Frontal cortex (tissue), 3 donors: ENCODE measurements at regions not wholly inside any gene's neighbourhood (a gene's known extent, or its start where the extent isn't known, plus 50 kb on each side); places are given as distances from the start of the nearest gene placed in this dataset.

Source experiments
- DNase-seq, 2 donors: peaks; one replicate each; pipeline ENCODE4 v3.0.0; 2012; ENCODE audit warnings: low spot score in 2 of 2
- FAIRE-seq: peaks from 2 replicates; lab custom pipeline; 2012; peaks lifted over from hg19 to GRCh38; lab: Jason Lieb, UNC
- donor health status: control.
- donor health status: control.
- donor health status: control.

DNA sequence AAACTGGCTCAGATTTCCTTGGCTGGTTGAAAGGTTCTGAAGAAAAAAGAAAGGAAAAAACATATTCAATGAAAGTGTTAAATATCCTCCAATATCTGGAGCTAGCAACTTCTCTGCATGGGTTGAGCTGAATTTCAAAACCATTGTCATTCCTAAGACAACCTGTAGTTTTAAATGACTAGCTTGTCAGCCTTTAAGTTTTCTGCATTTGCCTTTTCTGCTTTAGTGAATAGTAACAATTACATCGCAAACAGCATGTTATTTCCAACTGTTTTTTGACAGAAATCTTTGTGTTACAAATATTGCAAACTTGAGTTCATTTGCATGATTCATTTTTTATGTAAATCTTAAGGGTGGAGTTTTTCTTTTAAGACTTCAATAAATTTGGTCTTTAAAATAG, 852.3 kb upstream of the CELF2 start:
- no peak for FAIRE-seq
- DNase-seq, result no peak

DNA sequence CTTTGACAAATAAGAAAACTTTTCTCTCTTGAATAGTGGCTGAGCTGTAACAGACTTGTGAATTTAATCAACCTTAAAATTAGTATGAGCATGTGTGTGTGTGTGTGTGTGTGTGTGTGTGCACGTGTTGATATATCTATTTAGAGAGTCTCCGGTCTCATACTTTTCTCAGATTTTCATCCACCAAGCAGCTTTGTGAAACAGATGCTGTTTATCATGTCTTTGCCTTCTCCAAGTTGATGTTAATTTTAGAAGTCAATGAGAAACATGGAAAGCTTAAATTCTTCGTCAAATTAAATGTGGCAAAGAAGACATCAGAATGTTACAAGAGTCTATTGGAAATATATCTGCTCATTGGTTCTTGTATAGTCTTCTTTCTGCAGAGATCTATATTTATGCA, 839.2 kb upstream of the CELF2 start:
- no peak for DNase-seq
- FAIRE-seq, result no peak

DNA sequence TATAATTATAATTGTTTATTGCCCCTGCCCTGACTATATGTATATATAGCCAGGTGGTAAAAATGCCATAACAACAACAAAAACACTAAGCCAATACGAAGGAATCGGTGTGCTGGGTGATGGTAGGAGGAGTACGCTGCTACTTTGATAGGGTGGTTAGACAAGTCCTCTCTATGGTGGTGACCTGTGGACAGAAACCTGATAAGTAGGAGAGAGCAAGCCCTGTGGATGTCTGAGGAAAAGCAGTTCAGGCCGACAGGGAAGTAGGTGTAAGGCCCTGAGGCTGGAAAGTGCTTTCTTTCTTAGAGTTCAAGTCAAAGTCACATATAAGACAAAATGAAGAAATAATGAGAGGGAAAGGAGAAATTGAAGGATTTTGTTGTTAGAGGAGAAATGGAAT, 823.8 kb upstream of the CELF2 start:
- no peak for FAIRE-seq
- no peak for DNase-seq

DNA sequence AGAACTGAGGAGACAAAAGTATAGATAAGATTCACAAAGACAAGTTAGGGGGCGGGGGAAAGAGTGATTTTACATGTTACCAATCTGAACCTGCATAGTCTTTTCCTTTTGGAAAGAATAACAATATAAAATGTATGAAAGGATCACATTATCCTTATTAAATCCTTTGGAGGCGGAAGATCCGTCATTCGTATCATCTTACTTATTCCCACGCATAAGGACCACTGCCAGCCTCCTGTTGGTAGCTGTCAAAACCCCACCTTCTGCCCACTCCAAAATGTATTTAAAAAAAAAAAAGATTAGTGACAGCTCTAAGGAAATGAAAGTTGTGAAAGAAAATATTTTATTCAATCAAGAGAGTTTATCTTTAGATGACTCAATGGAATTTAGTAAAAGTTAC, 821.0 kb upstream of the CELF2 start:
- DNase-seq (no peak), FAIRE-seq (no peak)

DNA sequence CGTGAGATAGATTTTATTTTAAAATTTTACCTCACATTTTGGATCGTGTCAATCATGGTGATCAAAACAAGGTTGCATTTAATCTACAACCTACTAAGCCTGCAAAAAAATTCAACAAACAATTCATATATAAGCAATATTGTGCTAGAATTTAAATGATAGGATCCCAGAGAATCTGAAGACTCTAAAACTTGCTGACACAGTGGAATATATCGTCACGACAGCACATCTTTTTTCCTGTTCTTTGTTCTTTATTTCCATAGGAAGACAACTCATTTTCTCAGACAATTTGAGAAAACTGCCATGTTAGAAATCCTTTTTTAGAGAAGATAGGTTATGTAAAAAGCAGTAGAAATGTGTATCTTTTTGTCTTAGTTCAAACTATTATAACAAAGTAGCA, 820.2 kb upstream of the CELF2 start:
- FAIRE-seq (no peak), DNase-seq (no peak)

DNA sequence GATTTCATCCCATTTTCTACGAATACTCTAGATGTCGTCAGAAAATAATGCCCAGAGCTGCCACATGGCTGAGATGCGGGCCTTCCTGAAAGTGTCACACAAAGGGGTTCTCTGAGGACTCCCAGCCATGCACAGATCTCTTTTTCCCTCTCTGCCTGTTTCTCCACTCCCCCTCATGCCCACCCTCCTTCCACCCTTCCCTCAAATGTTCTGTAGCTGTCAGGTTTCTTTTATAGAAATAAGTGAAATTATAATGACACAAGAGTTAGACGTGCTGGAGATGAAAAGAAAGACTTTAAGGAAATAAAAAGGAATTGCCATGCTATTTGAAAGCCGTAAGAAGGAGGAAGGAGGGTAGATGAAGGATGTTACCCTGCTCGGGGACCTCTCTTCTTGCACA, 819.3 kb upstream of the CELF2 start:
- FAIRE-seq, result no peak

DNA sequence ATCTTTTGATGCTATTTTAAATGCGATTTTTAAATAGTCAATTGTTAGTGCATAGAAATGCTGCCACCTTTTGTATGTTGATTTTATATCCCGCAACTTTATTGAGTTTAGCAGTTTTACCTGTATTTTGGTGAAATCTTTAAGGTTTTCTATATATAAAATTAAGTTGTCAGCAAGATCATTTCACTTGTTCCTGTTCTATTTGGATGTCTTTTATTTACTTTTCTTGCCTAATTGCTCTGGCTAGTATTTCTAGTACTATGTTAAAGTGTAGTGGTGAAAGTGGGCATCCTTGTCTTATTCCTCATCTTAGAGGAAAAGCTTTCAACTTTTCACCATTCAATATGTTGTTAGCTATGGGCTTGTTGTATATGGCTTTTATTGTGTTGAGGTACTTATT, 813.3 kb upstream of the CELF2 start:
- FAIRE-seq (no peak), DNase-seq (no peak)

More for the DNA sequence above, 819.3 kb upstream of the CELF2 start:
- no peak for DNase-seq

DNA sequence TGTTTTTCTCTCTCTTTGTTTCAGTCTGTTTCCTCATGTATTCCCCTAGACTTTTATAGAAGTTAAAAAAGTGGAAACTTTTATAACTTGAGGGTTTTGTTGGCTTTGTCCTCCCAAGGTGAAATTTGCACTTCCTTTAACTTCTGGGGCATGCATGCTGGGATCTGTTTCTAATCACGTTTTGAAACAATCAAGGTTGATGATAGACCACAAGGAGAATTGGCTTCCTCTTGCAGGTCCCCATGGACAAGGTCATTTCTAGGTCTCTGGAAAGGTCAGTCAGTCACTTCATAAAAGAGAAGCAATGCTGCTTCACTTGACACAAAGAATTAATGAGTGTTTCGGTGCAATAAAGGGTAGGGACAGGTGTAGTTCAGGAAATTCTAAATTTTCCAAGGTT, 811.8 kb upstream of the CELF2 start:
- no peak for DNase-seq
- FAIRE-seq, result no peak

DNA sequence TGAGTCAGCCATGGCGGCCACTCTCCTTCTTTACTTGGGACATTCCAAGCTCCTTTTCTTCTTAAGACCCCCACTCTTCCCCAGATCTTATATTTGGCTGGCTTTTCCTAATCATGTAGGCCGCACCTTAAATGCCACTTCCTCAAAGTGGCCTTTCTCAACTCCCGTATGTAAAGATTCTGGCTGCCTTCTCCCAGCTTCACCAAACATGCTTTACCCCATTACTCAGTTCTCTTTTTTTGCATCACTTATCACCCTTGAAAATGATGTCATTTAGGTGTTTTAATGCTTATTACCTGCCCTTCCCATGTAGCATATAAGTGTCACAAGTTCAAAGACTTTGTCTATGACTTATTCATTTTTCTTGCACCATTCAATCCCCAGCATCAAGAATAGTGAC, 810.1 kb upstream of the CELF2 start:
- FAIRE-seq, result no peak
- no peak for DNase-seq

DNA sequence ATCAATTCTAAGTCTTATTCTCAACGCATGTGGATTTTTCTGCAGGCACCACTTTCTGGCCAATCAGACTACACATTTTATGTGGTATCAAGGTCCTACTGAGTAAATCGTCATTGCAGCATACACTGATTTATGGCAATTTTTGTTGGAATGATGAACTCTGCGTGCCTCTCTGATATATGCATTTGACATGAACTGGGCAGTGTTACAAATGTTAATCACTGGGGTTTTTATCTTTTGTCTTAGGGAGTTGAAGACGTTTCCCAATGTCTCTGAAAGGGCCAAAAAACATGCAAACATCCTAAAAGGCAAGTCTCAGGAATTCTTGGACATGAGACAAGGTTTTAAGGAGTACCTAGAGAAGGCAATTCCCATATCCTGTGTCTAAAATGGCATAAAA, 809.5 kb upstream of the CELF2 start:
- DNase-seq, result no peak
- no peak for FAIRE-seq

DNA sequence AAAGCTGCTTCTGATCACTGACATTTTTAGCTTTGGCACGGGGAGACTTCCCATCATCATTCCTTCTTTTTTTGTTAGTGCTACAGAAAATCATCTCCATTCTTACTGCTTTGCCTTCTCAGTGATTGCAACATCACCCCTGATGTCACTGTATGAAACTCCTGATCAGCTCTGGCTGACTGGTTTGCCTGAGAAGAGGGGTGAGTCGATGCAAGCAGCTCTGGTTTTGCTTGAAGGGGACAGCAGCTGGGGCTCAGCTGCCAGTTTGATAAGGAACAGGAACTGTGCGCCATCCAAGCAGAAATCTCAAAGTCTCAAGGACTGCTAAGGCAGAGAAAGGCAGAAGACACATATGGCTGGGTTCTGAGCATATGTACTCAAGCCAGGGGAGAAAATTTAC, 808.5 kb upstream of the CELF2 start:
- DNase-seq, result peak in 1 of 2 donors; percentile 3
- no peak for FAIRE-seq

DNA sequence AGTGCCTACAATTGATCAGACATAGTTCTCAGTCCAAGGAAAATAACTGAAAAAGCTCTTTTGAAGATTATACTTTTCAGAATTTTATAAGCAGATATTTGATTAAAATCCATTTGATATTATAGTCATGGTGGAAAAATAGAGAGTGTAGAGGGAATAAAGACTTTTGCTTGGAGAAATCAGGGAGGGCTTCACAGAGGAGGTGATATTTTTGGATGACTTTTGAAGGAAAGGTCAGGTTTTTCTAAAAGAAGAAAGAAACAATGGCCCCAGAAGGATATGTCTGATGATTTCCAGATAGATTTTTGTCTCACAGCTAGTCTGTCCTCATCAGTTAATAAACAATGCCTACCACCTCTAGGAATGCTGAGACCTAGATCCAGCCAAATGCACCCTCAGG, 806.3 kb upstream of the CELF2 start:
- FAIRE-seq (no peak), DNase-seq (no peak)

DNA sequence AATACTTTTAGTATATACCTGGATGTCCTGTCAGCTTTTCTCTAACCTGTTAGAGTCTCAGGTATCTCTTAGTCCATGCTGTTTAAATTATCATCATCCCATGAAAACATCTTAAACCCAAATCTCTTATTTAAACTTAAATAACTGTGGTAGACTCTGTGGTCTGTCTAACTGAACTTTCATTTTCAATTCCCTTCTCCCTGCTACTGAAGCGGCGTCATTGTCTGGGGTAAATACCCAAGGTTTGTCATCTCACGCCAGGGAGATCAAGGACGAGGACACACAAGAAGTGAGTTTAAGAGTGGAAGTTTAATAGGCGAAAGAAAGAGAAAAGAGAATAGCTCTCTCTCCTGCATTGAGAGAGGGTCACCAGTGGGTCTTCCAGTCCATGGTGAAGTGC, 804.4 kb upstream of the CELF2 start:
- no peak for FAIRE-seq
- DNase-seq, result no peak

DNA sequence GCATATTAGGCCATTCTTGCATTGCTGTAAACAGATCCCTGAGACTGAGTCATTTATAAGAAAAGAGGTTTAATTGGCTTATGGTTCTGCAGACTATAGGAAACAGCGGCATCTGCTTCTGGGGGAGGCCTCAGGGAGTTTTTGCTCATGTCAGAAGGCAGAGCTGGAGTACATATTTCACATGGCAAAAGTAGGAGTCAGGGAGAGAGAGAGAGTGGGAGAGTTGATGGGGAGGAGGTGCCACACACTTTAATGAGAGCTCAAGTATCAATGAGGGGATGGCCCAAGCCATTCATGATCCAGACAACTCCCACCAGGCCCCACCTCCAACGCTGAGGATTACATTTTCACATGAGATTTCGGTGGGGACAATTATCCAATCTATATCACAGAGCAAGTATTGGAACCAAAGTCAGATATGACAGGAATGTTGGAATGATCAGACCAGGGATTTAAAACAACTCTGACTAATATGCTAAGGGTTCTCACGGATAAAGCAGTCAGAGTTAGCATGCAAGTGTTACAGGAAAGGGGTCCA, 795.3 kb upstream of the CELF2 start:
- FAIRE-seq (no peak), DNase-seq (no peak)

DNA sequence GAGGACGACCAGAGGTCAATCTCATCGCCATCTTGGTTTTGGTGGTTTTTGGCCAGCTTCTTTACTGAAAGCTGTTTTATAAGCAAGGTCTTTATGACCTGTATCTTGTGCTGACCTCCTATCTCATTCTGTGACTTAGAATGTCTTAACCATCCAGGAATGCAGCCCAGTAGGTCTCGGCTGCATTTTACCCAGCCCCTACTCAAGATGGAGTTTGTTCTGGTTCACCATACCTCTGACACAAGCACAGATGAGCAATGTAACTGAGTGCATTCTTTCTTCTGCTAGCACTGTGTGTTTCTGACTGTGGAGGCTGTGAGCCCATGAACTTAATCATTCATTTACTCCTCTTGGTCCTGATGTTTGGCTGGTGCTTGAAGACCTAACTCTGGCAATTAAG, 794.5 kb upstream of the CELF2 start:
- FAIRE-seq, result no peak
- DNase-seq, result no peak

DNA sequence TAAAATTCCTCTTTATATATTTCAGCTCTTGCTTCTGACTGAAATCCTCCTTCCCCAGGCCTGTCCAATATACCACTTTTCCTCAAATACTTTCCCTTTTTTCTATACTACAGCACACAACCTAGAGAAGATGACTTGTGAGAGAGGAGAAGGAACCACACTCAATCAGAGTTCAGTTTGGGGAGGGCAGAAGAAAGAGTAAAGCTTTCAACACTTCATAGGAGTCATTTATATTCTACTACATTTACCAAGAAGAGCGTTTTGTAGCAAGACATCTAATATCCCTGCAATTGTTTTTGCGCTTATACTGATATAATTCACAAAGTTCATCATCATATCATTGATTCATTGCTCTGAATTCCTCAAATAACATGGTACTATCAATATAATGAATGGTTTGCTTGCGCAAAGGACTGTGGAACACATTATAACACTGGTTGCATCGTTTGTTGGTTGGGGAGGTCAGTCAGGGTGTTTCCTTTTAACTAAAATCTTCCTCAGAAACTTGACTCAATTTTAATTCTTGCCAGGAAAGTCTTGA, 792.5 kb upstream of the CELF2 start:
- FAIRE-seq, result no peak
- DNase-seq, result no peak

DNA sequence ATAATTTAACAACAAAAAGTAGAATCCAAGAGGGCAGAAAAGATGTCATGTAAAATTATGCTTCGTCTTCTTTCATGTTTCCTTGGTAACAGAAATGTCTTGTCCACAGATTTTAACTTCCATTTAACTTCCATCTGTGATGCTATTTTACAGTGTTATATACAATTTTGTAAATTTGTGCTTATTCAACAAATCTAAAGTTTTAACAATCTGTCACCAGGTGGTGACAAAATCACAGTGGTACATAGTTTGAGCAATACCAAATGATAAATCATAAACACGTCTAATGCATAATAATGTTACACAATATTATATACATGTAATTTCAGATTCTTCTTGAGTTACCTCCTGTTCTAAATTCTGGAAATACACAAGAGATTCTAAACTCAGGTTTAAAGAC, 784.4 kb upstream of the CELF2 start:
- no peak for DNase-seq
- no peak for FAIRE-seq

DNA sequence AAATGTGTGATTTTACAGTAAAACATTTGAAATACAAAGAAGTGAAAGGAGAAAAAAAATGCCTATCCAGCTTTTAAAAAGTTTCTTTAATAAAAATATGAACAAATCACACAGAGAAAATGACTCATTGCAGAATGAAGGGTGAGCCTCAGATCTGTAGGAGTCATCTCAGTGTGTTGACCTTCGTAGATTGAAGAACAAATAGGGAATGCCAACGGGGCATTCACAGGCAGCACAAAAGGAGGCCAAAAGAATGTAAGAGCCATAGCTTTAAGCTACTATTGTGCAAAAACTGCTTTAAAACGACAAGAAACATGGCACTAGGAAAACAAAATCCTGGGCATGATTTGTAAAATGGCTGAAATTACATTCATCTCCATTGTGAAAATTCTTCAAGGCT, 782.7 kb upstream of the CELF2 start:
- FAIRE-seq (no peak), DNase-seq (no peak)

DNA sequence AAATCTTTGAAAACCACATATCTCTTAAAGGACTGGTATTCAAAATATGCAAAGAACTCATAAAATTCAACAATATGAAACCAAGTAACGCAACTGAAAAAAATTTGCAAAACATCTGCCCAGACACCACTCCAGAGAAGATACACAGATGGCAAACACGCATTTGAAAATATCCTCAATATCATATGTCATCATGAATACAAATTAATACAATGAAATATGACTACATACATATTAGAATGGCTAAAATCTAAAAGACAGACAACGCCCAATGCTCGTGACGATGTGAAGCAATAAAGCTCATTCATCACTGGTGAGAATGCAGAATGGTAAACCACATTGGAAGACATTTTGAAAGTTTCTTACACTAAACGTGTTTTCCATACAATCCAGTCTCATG, 770.1 kb upstream of the CELF2 start:
- DNase-seq (no peak), FAIRE-seq (no peak)

DNA sequence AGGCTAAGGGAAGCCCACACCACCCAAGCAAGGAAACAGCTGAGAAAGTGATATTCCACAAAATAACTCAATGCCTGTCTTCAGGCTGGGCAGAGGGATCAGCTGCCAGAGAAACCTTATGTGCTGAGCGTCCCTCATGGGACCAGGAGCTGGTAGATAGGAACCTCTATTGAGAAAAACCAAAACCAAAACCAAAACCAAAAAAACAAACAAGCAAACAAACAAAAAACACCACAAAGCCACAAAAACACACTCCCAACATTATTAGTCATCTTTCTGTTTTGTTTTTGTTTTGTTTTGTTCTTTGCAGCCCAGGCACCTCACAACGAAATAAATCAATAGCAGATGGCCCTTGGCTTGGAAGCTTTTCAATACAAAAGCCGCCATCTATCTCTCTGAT, 760.8 kb upstream of the CELF2 start:
- no peak for DNase-seq
- no peak for FAIRE-seq

DNA sequence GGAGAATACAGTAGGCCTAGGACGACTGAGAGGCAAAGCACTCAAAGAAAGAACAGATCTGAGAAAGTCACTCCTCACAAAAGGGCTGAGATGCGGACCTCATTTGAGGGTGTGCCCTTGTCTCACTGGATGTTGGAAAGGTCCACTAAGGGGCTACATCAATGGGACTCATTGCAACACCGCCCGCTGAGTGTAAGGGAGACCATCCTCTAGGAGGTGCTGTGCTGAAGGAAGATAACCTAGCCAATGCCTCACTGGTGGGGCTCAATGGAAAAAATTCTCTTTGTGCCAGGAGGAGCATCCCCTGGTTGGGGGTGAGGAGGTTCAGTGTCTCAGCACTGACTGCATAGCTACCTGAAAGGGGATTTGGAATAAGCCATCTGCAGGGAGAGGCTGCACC, 758.7 kb upstream of the CELF2 start:
- FAIRE-seq (no peak), DNase-seq (no peak)

DNA sequence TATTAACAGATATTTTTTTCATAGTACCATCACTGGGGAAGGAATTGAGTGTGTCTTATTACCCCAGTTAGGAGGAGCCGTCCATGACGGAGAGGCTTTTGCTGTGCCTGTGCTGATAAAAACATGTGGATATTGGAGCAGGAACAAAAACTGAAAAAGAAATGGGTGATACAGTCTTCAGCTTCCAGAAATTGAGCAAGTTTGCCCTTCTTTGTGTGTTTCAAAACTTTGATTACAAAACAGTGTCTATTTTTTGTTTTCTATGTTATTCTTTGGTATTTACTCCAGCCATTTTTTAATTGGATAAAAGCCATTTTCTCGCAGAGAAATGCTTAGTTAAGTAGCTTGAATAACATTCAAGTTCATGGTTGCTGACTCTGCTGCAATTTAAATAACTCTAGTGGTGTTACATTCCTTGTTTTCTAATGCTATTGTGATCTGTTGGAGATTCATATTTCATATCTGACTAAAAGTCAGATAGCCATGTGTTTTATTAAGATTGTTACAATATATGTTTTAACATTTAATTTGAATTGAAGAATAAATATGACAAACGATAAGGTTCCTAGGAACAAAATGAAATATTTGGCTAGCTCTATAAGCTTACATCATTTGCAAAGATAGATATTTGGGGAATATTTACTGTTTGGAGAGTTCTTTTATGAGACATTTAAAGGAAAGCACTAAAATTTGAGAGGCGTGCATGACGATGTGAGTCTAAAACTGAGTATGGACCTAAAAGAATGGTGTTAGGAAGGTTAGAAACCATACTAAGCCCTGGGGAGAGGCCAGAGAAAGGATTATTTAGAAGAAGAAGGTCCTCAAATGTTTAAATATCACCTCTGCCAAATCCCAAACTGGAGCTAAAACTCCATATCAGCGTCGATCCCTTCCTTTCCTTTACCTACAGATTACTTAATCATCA, 747.3 kb upstream of the CELF2 start:
- FAIRE-seq (no peak), DNase-seq (no peak)
